Ishikawa (cell line): ENCODE measurements at regions not wholly inside any gene's neighbourhood (a gene's known extent, or its start where the extent isn't known, plus 50 kb on each side); places are given as distances from the start of the nearest gene placed in this dataset.

Source experiments
- CEBPB ChIP-seq: IDR thresholded peaks from 2 replicates; pipeline ENCODE4 v1.6.1; 2012
- CREB1 ChIP-seq: IDR thresholded peaks from 2 replicates; pipeline ENCODE4 v1.6.1; 2012; ENCODE audit warnings: low read depth
- EGR1 ChIP-seq: IDR thresholded peaks from 2 replicates; pipeline ENCODE4 v1.6.1; 2012
- EP300 ChIP-seq: IDR thresholded peaks from 2 replicates; pipeline ENCODE4 v1.6.1; 2012; ENCODE audit warnings: borderline replicate concordance
- FOXM1 ChIP-seq: IDR thresholded peaks from 2 replicates; pipeline ENCODE4 v1.6.1; 2012; ENCODE audit warnings: low read depth, borderline replicate concordance
- RAD21 ChIP-seq: IDR thresholded peaks from 2 replicates; pipeline ENCODE4 v1.6.1; 2012; ENCODE audit warnings: low read depth
- TCF12 ChIP-seq: IDR thresholded peaks from 2 replicates; pipeline ENCODE4 v1.6.1; 2012; ENCODE audit warnings: low read depth
- TEAD4 ChIP-seq: IDR thresholded peaks from 2 replicates; pipeline ENCODE4 v1.6.1; 2012
- YY1 ChIP-seq: IDR thresholded peaks from 2 replicates; pipeline ENCODE4 v1.6.1; 2012; ENCODE audit warnings: low read depth
- ZBTB7A ChIP-seq: IDR thresholded peaks from 2 replicates; pipeline ENCODE4 v1.6.1; 2012; ENCODE audit warnings: low read depth
- TF ChIP-seq, protein P1 (sequence below): IDR thresholded peaks from 2 replicates; pipeline ENCODE4 v1.6.1; 2012; ENCODE audit warnings: low read depth, mild to moderate bottlenecking
- TF ChIP-seq, protein P2 (sequence below): IDR thresholded peaks from 2 replicates; pipeline ENCODE4 v1.6.1; 2012
- TF ChIP-seq, protein P3 (sequence below): IDR thresholded peaks from 2 replicates; pipeline ENCODE4 v1.6.1; 2012

DNA sequence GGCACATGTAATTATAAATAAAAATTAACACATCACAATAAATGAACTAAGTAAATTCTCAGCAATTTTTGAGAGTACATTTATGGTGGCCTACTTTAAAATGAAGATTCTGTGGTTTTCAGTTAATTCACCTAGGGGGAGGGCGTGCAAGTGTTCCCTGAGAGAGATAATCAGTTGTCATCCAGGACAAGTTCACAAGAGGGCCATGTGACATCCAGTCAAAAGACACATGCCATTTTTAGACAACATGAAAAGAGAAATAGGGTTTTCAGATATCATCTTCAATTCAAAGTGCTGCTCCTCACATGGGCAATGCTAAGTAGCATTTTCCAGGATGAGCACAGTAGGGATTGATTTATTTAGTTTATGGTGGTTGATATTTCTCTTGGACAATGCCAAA is 393.7 kb downstream of the STK39 start:
- TF ChIP-seq TEAD4, result no peak
- TF ChIP-seq TCF12, result no peak
- TF ChIP-seq, protein P1, sequence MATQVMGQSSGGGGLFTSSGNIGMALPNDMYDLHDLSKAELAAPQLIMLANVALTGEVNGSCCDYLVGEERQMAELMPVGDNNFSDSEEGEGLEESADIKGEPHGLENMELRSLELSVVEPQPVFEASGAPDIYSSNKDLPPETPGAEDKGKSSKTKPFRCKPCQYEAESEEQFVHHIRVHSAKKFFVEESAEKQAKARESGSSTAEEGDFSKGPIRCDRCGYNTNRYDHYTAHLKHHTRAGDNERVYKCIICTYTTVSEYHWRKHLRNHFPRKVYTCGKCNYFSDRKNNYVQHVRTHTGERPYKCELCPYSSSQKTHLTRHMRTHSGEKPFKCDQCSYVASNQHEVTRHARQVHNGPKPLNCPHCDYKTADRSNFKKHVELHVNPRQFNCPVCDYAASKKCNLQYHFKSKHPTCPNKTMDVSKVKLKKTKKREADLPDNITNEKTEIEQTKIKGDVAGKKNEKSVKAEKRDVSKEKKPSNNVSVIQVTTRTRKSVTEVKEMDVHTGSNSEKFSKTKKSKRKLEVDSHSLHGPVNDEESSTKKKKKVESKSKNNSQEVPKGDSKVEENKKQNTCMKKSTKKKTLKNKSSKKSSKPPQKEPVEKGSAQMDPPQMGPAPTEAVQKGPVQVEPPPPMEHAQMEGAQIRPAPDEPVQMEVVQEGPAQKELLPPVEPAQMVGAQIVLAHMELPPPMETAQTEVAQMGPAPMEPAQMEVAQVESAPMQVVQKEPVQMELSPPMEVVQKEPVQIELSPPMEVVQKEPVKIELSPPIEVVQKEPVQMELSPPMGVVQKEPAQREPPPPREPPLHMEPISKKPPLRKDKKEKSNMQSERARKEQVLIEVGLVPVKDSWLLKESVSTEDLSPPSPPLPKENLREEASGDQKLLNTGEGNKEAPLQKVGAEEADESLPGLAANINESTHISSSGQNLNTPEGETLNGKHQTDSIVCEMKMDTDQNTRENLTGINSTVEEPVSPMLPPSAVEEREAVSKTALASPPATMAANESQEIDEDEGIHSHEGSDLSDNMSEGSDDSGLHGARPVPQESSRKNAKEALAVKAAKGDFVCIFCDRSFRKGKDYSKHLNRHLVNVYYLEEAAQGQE, result no peak
- no peak for TF ChIP-seq FOXM1
- TF ChIP-seq EP300, result no peak
- no peak for TF ChIP-seq CEBPB
- TF ChIP-seq YY1, result no peak
- no peak for TF ChIP-seq CREB1
- TF ChIP-seq, protein P2, sequence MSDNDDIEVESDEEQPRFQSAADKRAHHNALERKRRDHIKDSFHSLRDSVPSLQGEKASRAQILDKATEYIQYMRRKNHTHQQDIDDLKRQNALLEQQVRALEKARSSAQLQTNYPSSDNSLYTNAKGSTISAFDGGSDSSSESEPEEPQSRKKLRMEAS, result no peak
- TF ChIP-seq, protein P3, sequence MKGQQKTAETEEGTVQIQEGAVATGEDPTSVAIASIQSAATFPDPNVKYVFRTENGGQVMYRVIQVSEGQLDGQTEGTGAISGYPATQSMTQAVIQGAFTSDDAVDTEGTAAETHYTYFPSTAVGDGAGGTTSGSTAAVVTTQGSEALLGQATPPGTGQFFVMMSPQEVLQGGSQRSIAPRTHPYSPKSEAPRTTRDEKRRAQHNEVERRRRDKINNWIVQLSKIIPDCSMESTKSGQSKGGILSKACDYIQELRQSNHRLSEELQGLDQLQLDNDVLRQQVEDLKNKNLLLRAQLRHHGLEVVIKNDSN, result no peak
- TF ChIP-seq EGR1, result no peak
- TF ChIP-seq ZBTB7A, result no peak
- no peak for TF ChIP-seq RAD21
